ENCODE measurements at regions not wholly inside any gene's neighbourhood (a gene's known extent, or its start where the extent isn't known, plus 50 kb on each side); places are given as distances from the start of the nearest gene placed in this dataset.

DNA sequence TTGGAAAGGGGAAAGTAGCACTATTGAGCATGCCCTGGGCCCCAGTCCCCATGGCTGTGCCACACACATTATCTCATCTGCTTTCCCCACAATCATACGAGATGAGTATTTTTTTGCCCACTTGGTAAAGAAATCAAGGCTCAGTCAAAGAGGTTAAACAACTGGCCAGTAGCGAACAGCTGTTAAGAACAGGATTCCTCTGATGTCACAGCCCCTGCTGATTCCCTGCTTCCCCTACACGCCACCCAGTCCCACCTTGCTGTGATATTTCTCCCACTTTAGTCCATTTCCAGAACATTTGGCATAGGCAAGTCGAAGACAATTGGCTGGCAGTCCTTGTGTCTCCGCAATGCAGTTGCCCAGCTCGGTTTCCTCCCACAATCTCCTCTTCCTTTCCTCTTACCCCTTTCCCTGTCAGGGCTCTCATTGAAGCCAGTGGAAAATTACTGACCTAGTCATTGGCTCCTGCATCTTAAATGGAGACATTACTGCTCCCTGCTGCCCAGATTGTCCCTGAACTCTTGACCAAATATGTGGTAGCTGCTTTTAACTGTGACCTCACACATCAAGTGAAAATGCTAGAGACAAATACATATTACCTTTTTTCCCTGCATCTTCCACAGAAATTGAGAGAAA, 56.5 kb upstream of the EEPD1 start:
- DNase-seq (ENCODE audit: low read depth in 4 of 4, low spot score in 1 of 4), result no peak

DNA sequence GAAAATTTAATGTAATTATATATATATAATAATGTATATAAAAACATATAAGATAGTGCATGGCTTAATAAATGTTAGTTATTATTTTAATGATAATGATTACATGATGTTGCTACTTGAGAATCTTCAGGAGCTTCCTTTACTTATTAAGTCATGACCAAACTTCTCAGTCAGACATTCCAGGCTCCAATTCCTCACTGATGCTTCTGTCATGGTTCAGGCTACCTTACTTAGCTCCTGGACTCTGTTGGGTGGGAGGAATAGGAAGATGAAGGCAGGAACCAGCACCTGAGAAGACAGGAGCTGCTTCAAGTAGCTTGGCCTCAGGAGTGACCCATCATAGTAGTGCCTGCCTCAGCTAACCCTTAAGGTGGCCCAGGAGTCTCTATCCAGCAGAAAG, 55.0 kb upstream of the EEPD1 start:
- DNase-seq (ENCODE audit: low read depth in 4 of 4, low spot score in 1 of 4), result no peak

DNA sequence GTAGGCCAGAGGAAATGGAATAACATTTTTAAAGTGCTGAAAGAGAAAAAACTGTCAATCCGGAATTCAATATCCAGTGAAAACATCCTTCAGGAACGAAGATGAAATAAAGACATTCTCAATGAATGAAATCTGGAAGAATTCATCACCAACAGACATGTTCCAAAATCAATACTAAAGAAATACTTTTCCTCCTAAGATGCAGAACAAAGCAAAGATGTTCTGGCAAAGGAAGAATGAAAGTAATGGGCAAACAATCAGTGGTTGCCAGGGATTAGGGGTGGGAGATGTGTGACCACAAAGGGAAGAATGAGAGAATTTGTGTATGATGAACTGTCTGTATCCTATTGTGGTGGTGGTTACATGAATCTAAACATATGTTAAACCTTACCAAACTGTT, 52.8 kb upstream of the EEPD1 start:
- DNase-seq (ENCODE audit: low read depth in 4 of 4, low spot score in 1 of 4), result no peak

DNA sequence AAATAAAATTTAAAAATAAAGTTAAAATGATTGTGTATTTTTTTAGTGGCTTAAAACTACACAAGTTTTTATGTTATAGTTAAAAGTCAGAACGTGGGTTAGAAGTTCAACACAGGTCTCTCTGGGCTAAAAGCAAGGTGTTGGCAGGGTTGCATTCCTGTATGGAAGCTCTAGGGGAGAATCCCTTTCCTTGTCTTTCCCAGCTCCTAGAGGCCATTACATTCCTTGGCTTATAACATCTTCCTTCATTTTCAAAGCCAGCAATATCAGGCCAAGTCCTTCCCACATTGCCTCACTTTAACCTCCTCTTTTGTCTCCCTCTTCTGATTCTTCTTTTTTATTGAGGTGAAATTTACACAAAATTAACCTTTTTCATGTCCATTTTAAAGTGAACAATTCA, 52.4 kb upstream of the EEPD1 start:
- no peak for DNase-seq (ENCODE audit: low read depth in 4 of 4, low spot score in 1 of 4)
